Vagina (tissue), 2 donors: ENCODE measurements at regions not wholly inside any gene's neighbourhood (a gene's known extent, or its start where the extent isn't known, plus 50 kb on each side); places are given as distances from the start of the nearest gene placed in this dataset.

Source experiments
- DNase-seq, 2 donors: peaks; one replicate each; pipeline ENCODE4 v3.0.0-alpha.2; 2017; ENCODE audit errors: extremely low spot score in 2 of 2
- H3K27ac ChIP-seq: fragments of 200-600 bp; sonication (generic); one replicate; pipeline ENCODE4 v1.5.1; 2019
- H3K27me3 ChIP-seq: fragments of 200-600 bp; sonication (generic); one replicate; pipeline ENCODE4 v1.5.1; 2019
- H3K36me3 ChIP-seq, 2 donors: fragments of 200-600 bp; sonication (generic); one replicate each; pipeline ENCODE4 v1.5.1; 2017 to 2019
- H3K4me1 ChIP-seq: fragments of 200-600 bp; sonication (generic); one replicate; pipeline ENCODE4 v1.5.1; 2019
- H3K4me3 ChIP-seq, 2 donors: fragments of 200-600 bp; sonication (generic); 1 replicate in 1 of 2; 2 replicates in 1 of 2; pipeline ENCODE4 v1.5.1; 2016 to 2019
- H3K9me3 ChIP-seq: fragments of 200-600 bp; sonication (generic); one replicate; pipeline ENCODE4 v1.5.1; 2019
- CTCF ChIP-seq, 3 experiments: fragments of 450-650 bp in 2 of 3; fragments of 200-600 bp in 1 of 3; sonication (generic) in 1 of 3; IDR thresholded peaks; one replicate each; pipeline ENCODE4 v1.5.1; 2017 to 2019; ENCODE audit warnings: antibody characterized with exemption in 3 of 3, mild to moderate bottlenecking in 2 of 3, moderate library complexity in 2 of 3
- POLR2A ChIP-seq, 2 donors: fragments of 450-650 bp; IDR thresholded peaks; one replicate each; pipeline ENCODE4 v1.6.1; 2017; ENCODE audit warnings: antibody characterized with exemption in 2 of 2, mild to moderate bottlenecking in 2 of 2, moderate library complexity in 2 of 2
- POLR2AphosphoS5 ChIP-seq, 2 donors: sonication (generic); formaldehyde crosslinking; IDR thresholded peaks; one replicate each; pipeline ENCODE4 v1.9.0; 2017; ENCODE audit warnings: antibody characterized with exemption in 2 of 2, mild to moderate bottlenecking in 2 of 2, low read depth in 1 of 2; ENCODE audit not compliant: insufficient read depth in 1 of 2
- intact Hi-C: fragments of 100-400 bp; cut with DNase I; formaldehyde crosslinking; loops from one replicate; pipeline ENCODE4 v1.15.1; 2023

- DNase-seq, result no peak
- no peaks in the 10 kb centered on the region for H3K4me1 ChIP-seq
- H3K27ac ChIP-seq, result no peak overlapping the region
- H3K9me3 ChIP-seq, result no peaks in the 10 kb centered on the region
- TF ChIP-seq CTCF (IDR thresholded peaks at IDR 0.05), result no peak
- TF ChIP-seq POLR2AphosphoS5 (IDR thresholded peaks at IDR 0.05; ENCODE audit: insufficient read depth in 1 of 2, low read depth in 1 of 2), result no peak
- TF ChIP-seq POLR2A (IDR thresholded peaks at IDR 0.05), result no peak
- intact Hi-C loops, result no loop called here
- H3K36me3 ChIP-seq, result no peaks in the 10 kb centered on the region
- no peaks in the 10 kb centered on the region for H3K27me3 ChIP-seq
- H3K4me3 ChIP-seq, result no peak overlapping the region
Observed at GRCh38 chr14:26995301-26995700, 397.5 kb upstream of the NOVA1 start.

GRCh38 chr14:26996246-26996645 is 398.4 kb upstream of the NOVA1 start:
- intact Hi-C loops, result no loop called here
- H3K4me3 ChIP-seq, result no peak overlapping the region
- no peaks in the 10 kb centered on the region for H3K9me3 ChIP-seq
- H3K4me1 ChIP-seq, result no peaks in the 10 kb centered on the region
- TF ChIP-seq POLR2A (IDR thresholded peaks at IDR 0.05), result no peak
- TF ChIP-seq CTCF (IDR thresholded peaks at IDR 0.05), result no peak
- no peak for TF ChIP-seq POLR2AphosphoS5 (IDR thresholded peaks at IDR 0.05; ENCODE audit: insufficient read depth in 1 of 2, low read depth in 1 of 2)
- no peaks in the 10 kb centered on the region for H3K36me3 ChIP-seq
- no peak for DNase-seq
- H3K27ac ChIP-seq, result no peak overlapping the region
- H3K27me3 ChIP-seq, result no peaks in the 10 kb centered on the region

GRCh38 chr14:27002179-27002578 is 404.3 kb upstream of the NOVA1 start:
- Histone ChIP-seq H3K4me3 (no peak overlapping the region), H3K4me1 (no peaks in the 10 kb centered on the region), H3K9me3 (no peaks in the 10 kb centered on the region), H3K27ac (no peak overlapping the region), H3K36me3 (no peaks in the 10 kb centered on the region), H3K27me3 (no peaks in the 10 kb centered on the region)
- DNase-seq, result no peak
- TF ChIP-seq POLR2A (IDR thresholded peaks at IDR 0.05) (no peak), CTCF (IDR thresholded peaks at IDR 0.05) (no peak), POLR2AphosphoS5 (IDR thresholded peaks at IDR 0.05; ENCODE audit: insufficient read depth in 1 of 2, low read depth in 1 of 2) (no peak)
- intact Hi-C loops, result no loop called here

GRCh38 chr14:27006570-27006969 is 408.7 kb upstream of the NOVA1 start:
- Histone ChIP-seq H3K4me3 (no peak overlapping the region), H3K4me1 (no peaks in the 10 kb centered on the region), H3K9me3 (no peaks in the 10 kb centered on the region), H3K36me3 (no peaks in the 10 kb centered on the region), H3K27ac (no peak overlapping the region), H3K27me3 (no peaks in the 10 kb centered on the region)
- intact Hi-C loops, result no loop called here
- no peak for DNase-seq
- no peak for TF ChIP-seq CTCF (IDR thresholded peaks at IDR 0.05)
- TF ChIP-seq POLR2AphosphoS5 (IDR thresholded peaks at IDR 0.05; ENCODE audit: insufficient read depth in 1 of 2, low read depth in 1 of 2), result no peak
- TF ChIP-seq POLR2A (IDR thresholded peaks at IDR 0.05), result no peak

GRCh38 chr14:27008187-27008586 is 410.4 kb upstream of the NOVA1 start:
- no peaks in the 10 kb centered on the region for H3K27me3 ChIP-seq
- H3K27ac ChIP-seq, result no peak overlapping the region
- no peak for DNase-seq
- TF ChIP-seq CTCF (IDR thresholded peaks at IDR 0.05) (no peak), POLR2A (IDR thresholded peaks at IDR 0.05) (no peak), POLR2AphosphoS5 (IDR thresholded peaks at IDR 0.05; ENCODE audit: insufficient read depth in 1 of 2, low read depth in 1 of 2) (no peak)
- no peaks in the 10 kb centered on the region for H3K9me3 ChIP-seq
- intact Hi-C loops, result no loop called here
- H3K4me3 ChIP-seq, result no peak overlapping the region
- H3K4me1 ChIP-seq, result no peaks in the 10 kb centered on the region
- no peaks in the 10 kb centered on the region for H3K36me3 ChIP-seq
